ENCODE measurements at regions not wholly inside any gene's neighbourhood (a gene's known extent, or its start where the extent isn't known, plus 50 kb on each side); places are given as distances from the start of the nearest gene placed in this dataset.

DNA sequence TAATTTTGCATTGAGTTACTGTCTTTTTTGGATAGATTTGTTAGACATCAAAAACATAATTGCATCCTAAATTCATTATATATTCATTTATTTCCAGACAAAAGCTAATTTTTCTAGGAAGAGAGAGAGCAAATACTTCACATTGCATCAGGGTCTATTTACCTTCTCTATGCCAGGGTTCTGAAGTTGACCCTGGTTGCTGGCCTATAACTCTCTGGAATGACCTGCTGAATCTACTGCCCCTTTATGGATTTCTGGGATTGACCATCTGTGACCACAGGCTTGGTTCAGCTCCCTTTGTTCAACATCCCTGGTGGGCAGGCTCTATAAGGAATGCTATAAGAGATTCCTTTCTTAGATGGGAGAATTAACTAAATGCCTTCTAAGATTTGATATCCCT, 414.8 kb upstream of the STXBP6 start:
- TF ChIP-seq, protein P1, sequence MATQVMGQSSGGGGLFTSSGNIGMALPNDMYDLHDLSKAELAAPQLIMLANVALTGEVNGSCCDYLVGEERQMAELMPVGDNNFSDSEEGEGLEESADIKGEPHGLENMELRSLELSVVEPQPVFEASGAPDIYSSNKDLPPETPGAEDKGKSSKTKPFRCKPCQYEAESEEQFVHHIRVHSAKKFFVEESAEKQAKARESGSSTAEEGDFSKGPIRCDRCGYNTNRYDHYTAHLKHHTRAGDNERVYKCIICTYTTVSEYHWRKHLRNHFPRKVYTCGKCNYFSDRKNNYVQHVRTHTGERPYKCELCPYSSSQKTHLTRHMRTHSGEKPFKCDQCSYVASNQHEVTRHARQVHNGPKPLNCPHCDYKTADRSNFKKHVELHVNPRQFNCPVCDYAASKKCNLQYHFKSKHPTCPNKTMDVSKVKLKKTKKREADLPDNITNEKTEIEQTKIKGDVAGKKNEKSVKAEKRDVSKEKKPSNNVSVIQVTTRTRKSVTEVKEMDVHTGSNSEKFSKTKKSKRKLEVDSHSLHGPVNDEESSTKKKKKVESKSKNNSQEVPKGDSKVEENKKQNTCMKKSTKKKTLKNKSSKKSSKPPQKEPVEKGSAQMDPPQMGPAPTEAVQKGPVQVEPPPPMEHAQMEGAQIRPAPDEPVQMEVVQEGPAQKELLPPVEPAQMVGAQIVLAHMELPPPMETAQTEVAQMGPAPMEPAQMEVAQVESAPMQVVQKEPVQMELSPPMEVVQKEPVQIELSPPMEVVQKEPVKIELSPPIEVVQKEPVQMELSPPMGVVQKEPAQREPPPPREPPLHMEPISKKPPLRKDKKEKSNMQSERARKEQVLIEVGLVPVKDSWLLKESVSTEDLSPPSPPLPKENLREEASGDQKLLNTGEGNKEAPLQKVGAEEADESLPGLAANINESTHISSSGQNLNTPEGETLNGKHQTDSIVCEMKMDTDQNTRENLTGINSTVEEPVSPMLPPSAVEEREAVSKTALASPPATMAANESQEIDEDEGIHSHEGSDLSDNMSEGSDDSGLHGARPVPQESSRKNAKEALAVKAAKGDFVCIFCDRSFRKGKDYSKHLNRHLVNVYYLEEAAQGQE (IDR thresholded peaks at IDR 0.05; ENCODE audit: insufficient read depth in 1 of 2, low read depth in 2 of 2, low read length in 2 of 2) = no peak
- TF ChIP-seq POLR2AphosphoS5 (IDR thresholded peaks at IDR 0.05; ENCODE audit: low read depth, low read length) (no peak), SIN3A (IDR thresholded peaks at IDR 0.05; ENCODE audit: borderline replicate concordance, insufficient read depth, low read length) (no peak), TAF1 (IDR thresholded peaks at IDR 0.05; ENCODE audit: borderline replicate concordance, insufficient read depth, low read length) (no peak), FOXP2 (optimal IDR thresholded peaks at IDR 0.05; ENCODE audit: borderline replicate concordance, extremely low read depth, extremely low read length, insufficient read depth) (no peak)
